ENCODE measurements at regions not wholly inside any gene's neighbourhood (a gene's known extent, or its start where the extent isn't known, plus 50 kb on each side); places are given as distances from the start of the nearest gene placed in this dataset.

GRCh38 chr12:68480526-68480925 is 130.2 kb upstream of the RAP1B start:
- Histone ChIP-seq H3K79me2 (ENCODE audit: insufficient read depth, low read length) (no peaks in the 10 kb centered on the region), H3K4me3 (ENCODE audit: insufficient read depth, low read length, poor library complexity, severe bottlenecking) (no peak overlapping the region), H3K9me2 (replicated peaks; ENCODE audit: insufficient read depth, low read length) (no peaks in the 10 kb centered on the region), H3K4me2 (ENCODE audit: low read depth, low read length, poor library complexity, severe bottlenecking) (no peak overlapping the region), H3K27ac (ENCODE audit: low read depth, low read length) (no peak overlapping the region), H3K27me3 (ENCODE audit: low read length) (no peaks in the 10 kb centered on the region), H3F3A (ENCODE audit: insufficient read depth) (no peaks in the 10 kb centered on the region), H4K20me1 (ENCODE audit: low read depth, low read length) (no peaks in the 10 kb centered on the region), H3K9ac (ENCODE audit: low read length) (no peak overlapping the region), H3K9me3 (ENCODE audit: insufficient read depth, low read length) (no peaks in the 10 kb centered on the region), H3K36me3 (ENCODE audit: low read length) (no peaks in the 10 kb centered on the region), H2AFZ (ENCODE audit: low read depth, low read length, severe bottlenecking) (no peak overlapping the region)
- TF ChIP-seq EZH2phosphoT487 (conservative IDR thresholded peaks at IDR 0.05; ENCODE audit: low read length) (no peak), CTCF (IDR thresholded peaks at IDR 0.05; ENCODE audit: insufficient read depth, low read length, poor library complexity, severe bottlenecking) (no peak)

GRCh38 chr12:68481181-68481941 is 129.3 kb upstream of the RAP1B start:
- TF ChIP-seq EZH2phosphoT487 (conservative IDR thresholded peaks at IDR 0.05; ENCODE audit: low read length), result no peak
- no peak for TF ChIP-seq CTCF (IDR thresholded peaks at IDR 0.05; ENCODE audit: insufficient read depth, low read length, poor library complexity, severe bottlenecking)
- Histone ChIP-seq H3K9ac (ENCODE audit: low read length) (no peak overlapping the region), H2AFZ (ENCODE audit: low read depth, low read length, severe bottlenecking) (no peak overlapping the region), H3K79me2 (ENCODE audit: insufficient read depth, low read length) (no peaks in the 10 kb centered on the region), H4K20me1 (ENCODE audit: low read depth, low read length) (no peaks in the 10 kb centered on the region), H3K4me3 (ENCODE audit: insufficient read depth, low read length, poor library complexity, severe bottlenecking) (no peak overlapping the region), H3K4me2 (ENCODE audit: low read depth, low read length, poor library complexity, severe bottlenecking) (no peak overlapping the region), H3K9me3 (ENCODE audit: insufficient read depth, low read length) (no peaks in the 10 kb centered on the region), H3F3A (ENCODE audit: insufficient read depth) (no peaks in the 10 kb centered on the region), H3K36me3 (ENCODE audit: low read length) (no peaks in the 10 kb centered on the region), H3K27me3 (ENCODE audit: low read length) (no peaks in the 10 kb centered on the region), H3K9me2 (replicated peaks; ENCODE audit: insufficient read depth, low read length) (no peaks in the 10 kb centered on the region), H3K27ac (ENCODE audit: low read depth, low read length) (no peak overlapping the region)

GRCh38 chr12:68482014-68482413 is 128.7 kb upstream of the RAP1B start:
- no peaks in the 10 kb centered on the region for H3K9me2 ChIP-seq (replicated peaks; ENCODE audit: insufficient read depth, low read length)
- H3K27ac ChIP-seq (ENCODE audit: low read depth, low read length), result no peak overlapping the region
- H3K27me3 ChIP-seq (ENCODE audit: low read length), result no peaks in the 10 kb centered on the region
- no peaks in the 10 kb centered on the region for H3K36me3 ChIP-seq (ENCODE audit: low read length)
- no peaks in the 10 kb centered on the region for H3K9me3 ChIP-seq (ENCODE audit: insufficient read depth, low read length)
- H3K79me2 ChIP-seq (ENCODE audit: insufficient read depth, low read length), result no peaks in the 10 kb centered on the region
- H3F3A ChIP-seq (ENCODE audit: insufficient read depth), result no peaks in the 10 kb centered on the region
- no peak overlapping the region for H3K4me3 ChIP-seq (ENCODE audit: insufficient read depth, low read length, poor library complexity, severe bottlenecking)
- H3K9ac ChIP-seq (ENCODE audit: low read length), result no peak overlapping the region
- H2AFZ ChIP-seq (ENCODE audit: low read depth, low read length, severe bottlenecking), result no peak overlapping the region
- H3K4me2 ChIP-seq (ENCODE audit: low read depth, low read length, poor library complexity, severe bottlenecking), result no peak overlapping the region
- H4K20me1 ChIP-seq (ENCODE audit: low read depth, low read length), result no peaks in the 10 kb centered on the region
- TF ChIP-seq EZH2phosphoT487 (conservative IDR thresholded peaks at IDR 0.05; ENCODE audit: low read length) (no peak), CTCF (IDR thresholded peaks at IDR 0.05; ENCODE audit: insufficient read depth, low read length, poor library complexity, severe bottlenecking) (no peak)
